Heart left ventricle (tissue), 16 donors: ENCODE measurements at regions not wholly inside any gene's neighbourhood (a gene's known extent, or its start where the extent isn't known, plus 50 kb on each side); places are given as distances from the start of the nearest gene placed in this dataset.

Source experiments
- ATAC-seq, 4 donors: fragments of 200-7000 bp; cut with Tn5 transposase; one replicate each; pipeline ENCODE4 v1.9.1; 2020 to 2022; ENCODE audit warnings: moderate library complexity in 4 of 4, mild to moderate bottlenecking in 3 of 4, moderate number of reproducible peaks in 1 of 4
- DNase-seq, 5 donors: peaks; one replicate each; pipeline ENCODE4 v3.0.0-alpha.2; 2020
- H3K27ac ChIP-seq, 12 donors: fragments of 200-600 bp; sonication (generic) in 4 of 12; one replicate each; pipeline versions ENCODE4 v1.5.0 to v1.8.0; 2016 to 2022; ENCODE audit warnings: mild to moderate bottlenecking in 2 of 12
- H3K27me3 ChIP-seq, 9 donors: fragments of 200-600 bp; sonication (generic) in 2 of 9; one replicate each; pipeline versions ENCODE4 v1.5.1 to v1.8.0; 2016 to 2022; ENCODE audit warnings: mild to moderate bottlenecking in 3 of 9
- H3K36me3 ChIP-seq, 9 donors: fragments of 200-600 bp; sonication (generic) in 2 of 9; one replicate each; pipeline versions ENCODE4 v1.5.0 to v1.8.0; 2018 to 2022; ENCODE audit warnings: mild to moderate bottlenecking in 2 of 9
- H3K4me1 ChIP-seq, 12 donors: fragments of 200-600 bp; sonication (generic) in 4 of 12; one replicate each; pipeline versions ENCODE4 v1.5.0 to v1.8.0; 2016 to 2022; ENCODE audit warnings: mild to moderate bottlenecking in 3 of 12
- H3K4me3 ChIP-seq, 12 donors: fragments of 200-600 bp; sonication (generic) in 4 of 12; one replicate each; pipeline versions ENCODE4 v1.5.0 to v1.8.0; 2017 to 2022; ENCODE audit warnings: mild to moderate bottlenecking in 9 of 12, moderate library complexity in 4 of 12
- H3K9me3 ChIP-seq, 12 donors: fragments of 200-600 bp; sonication (generic) in 4 of 12; one replicate each; pipeline versions ENCODE4 v1.5.0 to v1.8.0; 2016 to 2022; ENCODE audit warnings: mild to moderate bottlenecking in 1 of 12
- CTCF ChIP-seq, 12 donors: fragments of 200-600 bp; sonication (generic) in 4 of 12; IDR thresholded peaks; one replicate each; pipeline versions ENCODE4 v1.5.0 to v1.8.0; 2018 to 2022; ENCODE audit warnings: antibody characterized with exemption in 12 of 12, mild to moderate bottlenecking in 5 of 12
- POLR2A ChIP-seq, 2 donors: fragments of 450-650 bp; IDR thresholded peaks; one replicate each; pipeline ENCODE4 v1.6.1; 2017; ENCODE audit warnings: antibody characterized with exemption in 2 of 2, mild to moderate bottlenecking in 2 of 2, moderate library complexity in 2 of 2
- WGBS, 4 donors: extraction: QIAGEN DNeasy Blood & Tissue Kit in 2 of 4; methylation state at CpG; one replicate each; pipeline versions ENCODE4 v1.1.5 to v1.1.7; 2013 to 2018; 5-methylcytosine and 5-hydroxymethylcytosine counted together
- intact Hi-C, 10 donors: fragments of 100-400 bp; cut with DNase I; formaldehyde crosslinking; loops; one replicate each; pipeline versions ENCODE4 v1.11.1 to v1.14.2; 2022
- donor health status: ischemic (EF 13 %, LVEDD 7.1; RV severe dilation, severe dysfunction).
- donor health status: healthy with polysubstance abuse.
- donor health status: DM: no; HTN: yes; CAD: no.
- donor health status: DM: no; HTN: no; CAD: no.
- donor health status: ischemic (EF 25% LVEDD 6.9; RV normal size, moderate dysfunction).
- donor health status: ischemic (EF 25% LVEDD 5.7; RV mildly dilated, moderate dysfunction).
- donor health status: healthy.
- donor health status: DM: yes; HTN: yes; CAD: no.
- donor health status: ischemic (EF 35%, LVEDD 5.7; RV mildly dilated, moderate dysfunction).
- donor health status: nonischemic (EF 11% LVEDD 7.7; RV severe dilation, severe dysfunction).
- donor health status: DM: yes; HTN: yes; CAD: no.
- donor health status: PGD.
- donor health status: ischemic (EF 29% LVEDD 5.4; RV normal size, mild dysfunction).
- donor health status: nonischemic (EF 23%, LVEDD 6.1; RV moderate dilation, normal function).

GRCh38 chr7:145951566-145951965 is 165.0 kb upstream of the CNTNAP2 start:
- intact Hi-C loops, result no loop called here
- no peaks in the 10 kb centered on the region for H3K4me1 ChIP-seq
- H3K9me3 ChIP-seq, result peaks cover 0 to 30% (median under 1%) of the 10 kb centered on the region in 12 donors
- no peak overlapping the region for H3K27ac ChIP-seq
- H3K27me3 ChIP-seq, result no peaks in the 10 kb centered on the region
- no peak for TF ChIP-seq CTCF (IDR thresholded peaks at IDR 0.05)
- TF ChIP-seq POLR2A (IDR thresholded peaks at IDR 0.05), result no peak
- ATAC-seq, result no peak
- no peak for DNase-seq
- H3K4me3 ChIP-seq, result no peak overlapping the region
- WGBS, 4 donors, result 86 to 97% (median 94%) methylated on average over 1 of the region's 1 CpG
- H3K36me3 ChIP-seq, result no peaks in the 10 kb centered on the region

DNA sequence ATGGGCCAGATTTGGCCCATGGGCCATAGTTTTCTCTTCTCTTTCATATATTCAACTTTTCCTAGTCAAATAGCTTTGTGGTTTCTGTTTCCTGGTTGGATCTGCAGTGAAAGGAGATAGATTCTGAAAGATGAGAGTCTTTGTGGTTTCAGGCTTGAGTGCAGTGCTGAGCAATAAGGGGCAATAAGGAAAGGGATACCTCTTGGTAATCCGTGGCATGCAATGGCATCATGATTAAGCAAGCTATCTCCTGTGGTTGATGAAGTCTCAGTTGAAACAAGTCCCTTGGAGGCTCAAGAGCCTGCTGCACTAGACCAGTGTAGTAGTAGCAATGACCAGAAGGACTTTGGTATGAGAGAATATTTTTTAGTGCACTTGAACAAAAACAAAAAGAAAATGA is 187.7 kb upstream of the CNTNAP2 start:
- Histone ChIP-seq H3K9me3 (peaks cover 0 to 8% (median 0%) of the 10 kb centered on the region in 12 donors), H3K27ac (no peak overlapping the region), H3K4me3 (no peak overlapping the region), H3K4me1 (no peaks in the 10 kb centered on the region), H3K27me3 (no peaks in the 10 kb centered on the region), H3K36me3 (no peaks in the 10 kb centered on the region)
- ATAC-seq, result no peak
- TF ChIP-seq CTCF (IDR thresholded peaks at IDR 0.05) (no peak), POLR2A (IDR thresholded peaks at IDR 0.05) (no peak)
- WGBS, 4 donors, result 31 to 54% (median 42%) methylated on average over 1 of the region's 1 CpG
- intact Hi-C loops, result no loop called here
- no peak for DNase-seq

DNA sequence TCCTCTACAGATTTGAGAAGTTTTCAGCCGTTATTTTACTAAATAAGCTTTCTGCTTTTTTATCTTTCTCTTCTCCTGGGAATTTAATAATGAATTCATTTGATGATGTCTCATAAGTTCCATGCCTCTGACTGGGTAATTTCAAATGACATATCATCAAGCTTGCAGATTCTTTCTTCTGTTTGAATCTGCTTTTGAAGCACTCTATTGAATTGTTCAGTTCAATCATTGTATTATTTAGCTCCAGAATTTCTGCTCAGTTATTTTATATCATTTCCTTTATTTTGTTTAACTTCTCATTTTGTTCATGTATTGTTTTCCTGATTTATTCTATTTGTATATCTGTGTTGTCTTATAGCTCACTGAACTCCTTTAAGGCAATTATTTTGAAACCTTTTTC is 196.9 kb upstream of the CNTNAP2 start:
- WGBS, 4 donors, result 62 to 90% (median 81%) methylated on average over 1 of the region's 1 CpG
- intact Hi-C loops, result no loop called here

DNA sequence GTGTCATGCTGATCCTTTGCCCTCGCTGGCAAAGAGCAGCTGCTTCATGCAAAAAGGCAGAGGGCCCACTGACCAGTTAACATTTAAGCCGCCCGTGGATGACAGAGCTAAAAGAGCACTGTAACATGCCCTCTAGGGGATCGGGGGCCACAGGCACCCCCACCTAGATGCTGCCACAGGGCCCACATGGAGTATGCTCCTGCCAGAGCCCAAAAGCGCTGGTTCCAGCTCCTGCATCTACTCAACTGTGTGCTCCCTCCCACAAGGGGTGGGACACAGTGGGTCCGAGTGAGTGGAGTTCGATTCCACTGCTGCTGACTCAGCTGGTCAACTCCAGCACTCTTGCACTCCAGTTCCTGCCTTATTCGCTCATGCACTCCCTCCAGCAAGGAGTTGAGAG is 199.8 kb upstream of the CNTNAP2 start:
- DNase-seq, result no peak
- Histone ChIP-seq H3K27me3 (no peaks in the 10 kb centered on the region), H3K36me3 (no peaks in the 10 kb centered on the region), H3K9me3 (peaks cover 0 to 37% (median 15%) of the 10 kb centered on the region in 12 donors), H3K27ac (no peak overlapping the region), H3K4me3 (no peak overlapping the region), H3K4me1 (no peaks in the 10 kb centered on the region)
- TF ChIP-seq POLR2A (IDR thresholded peaks at IDR 0.05) (no peak), CTCF (IDR thresholded peaks at IDR 0.05) (no peak)
- WGBS, 4 donors, result 77 to 84% (median 83%) methylated on average over 7 to 8 of the region's 8 CpGs
- ATAC-seq, result no peak
- intact Hi-C loops, result no loop called here

More for the DNA sequence above, 196.9 kb upstream of the CNTNAP2 start:
- Histone ChIP-seq H3K27me3 (no peaks in the 10 kb centered on the region), H3K4me1 (no peaks in the 10 kb centered on the region), H3K9me3 (peaks cover 0 to 39% (median 15%) of the 10 kb centered on the region in 12 donors), H3K36me3 (no peaks in the 10 kb centered on the region), H3K4me3 (no peak overlapping the region), H3K27ac (no peak overlapping the region)
- DNase-seq, result no peak
- TF ChIP-seq CTCF (IDR thresholded peaks at IDR 0.05) (no peak), POLR2A (IDR thresholded peaks at IDR 0.05) (no peak)
- no peak for ATAC-seq
